H1 (cell line): ENCODE measurements at regions not wholly inside any gene's neighbourhood (a gene's known extent, or its start where the extent isn't known, plus 50 kb on each side); places are given as distances from the start of the nearest gene placed in this dataset.

Experiments used
- CTCF ChIA-PET: fragments of 300-600 bp; sonication (Branson Sonifier 250); formaldehyde crosslinking; loops from one replicate; lab custom pipeline; 2021; ENCODE audit not compliant: partially characterized antibody; lab: Charles Lee
- POLR2A ChIA-PET: fragments of 300-600 bp; sonication (Branson Sonifier 250); formaldehyde crosslinking; loops from one replicate; lab custom pipeline; 2021; ENCODE audit warnings: inconsistent platforms; ENCODE audit not compliant: partially characterized antibody; lab: Charles Lee
- DNase-seq, 2 experiments: peaks; one replicate each; pipeline versions ENCODE4 v3.0.0 to v3.0.0-alpha.2; 2010 to 2022; ENCODE audit warnings: low spot score in 2 of 2, low read depth in 1 of 2, mixed read lengths in 1 of 2
- FAIRE-seq: peaks from 2 replicates; lab custom pipeline; 2011; peaks lifted over from hg19 to GRCh38; lab: Jason Lieb, UNC
- H2AFZ ChIP-seq: 2 replicates; pipeline ENCODE4 v1.8.1; 2012; ENCODE audit warnings: low read length, inconsistent platforms
- H2AK5ac ChIP-seq: 2 replicates; pipeline ENCODE4 v1.6.1; 2013; ENCODE audit warnings: low read depth, low read length
- H2BK120ac ChIP-seq: replicated peaks from 2 replicates; pipeline ENCODE3; 2013; ENCODE audit warnings: low read depth, low read length, inconsistent platforms
- H2BK12ac ChIP-seq: 2 replicates; pipeline ENCODE4 v1.6.1; 2013; ENCODE audit warnings: low read depth, low read length
- H2BK15ac ChIP-seq: 2 replicates; pipeline ENCODE4 v1.6.1; 2013; ENCODE audit warnings: low read length
- H2BK20ac ChIP-seq: 2 replicates; pipeline ENCODE4 v1.6.1; 2013; ENCODE audit warnings: low read length
- H2BK5ac ChIP-seq: 2 replicates; pipeline ENCODE4 v1.6.1; 2013; ENCODE audit warnings: low read depth, low read length
- H3K14ac ChIP-seq: 2 replicates; pipeline ENCODE4 v1.6.1; 2013; ENCODE audit warnings: inconsistent platforms; ENCODE audit not compliant: insufficient read length
- H3K18ac ChIP-seq: 2 replicates; pipeline ENCODE4 v1.6.1; 2013; ENCODE audit warnings: low read length; ENCODE audit errors: extremely low read depth
- H3K23ac ChIP-seq: 2 replicates; pipeline ENCODE4 v1.6.1; 2013; ENCODE audit warnings: inconsistent platforms; ENCODE audit not compliant: insufficient read length
- H3K23me2 ChIP-seq: 2 replicates; pipeline ENCODE4 v1.6.1; 2013; ENCODE audit warnings: low read depth, low read length
- H3K27ac ChIP-seq: 2 replicates; pipeline ENCODE4 v1.6.1; 2011; ENCODE audit warnings: low read depth, low read length, inconsistent platforms
- H3K27me3 ChIP-seq, 4 experiments: replicated peaks in 1 of 4; 1 replicate in 1 of 4; 2 replicates in 3 of 4; pipeline versions ENCODE4 v1.6.1 to v1.8.1; 2011 to 2013; ENCODE audit warnings: low read length in 3 of 4, mild to moderate bottlenecking in 3 of 4, inconsistent platforms in 2 of 4, mixed read lengths in 2 of 4, moderate library complexity in 1 of 4; ENCODE audit not compliant: control insufficient read depth in 3 of 4, insufficient read depth in 3 of 4; ENCODE audit errors: extremely low read depth in 1 of 4
- H3K36me3 ChIP-seq, 4 experiments: 2 replicates each; pipeline versions ENCODE4 v1.6.1 to v1.8.1; 2011 to 2013; ENCODE audit warnings: mild to moderate bottlenecking in 4 of 4, low read length in 3 of 4, moderate library complexity in 2 of 4, control low read depth in 1 of 4, inconsistent platforms in 1 of 4; ENCODE audit not compliant: insufficient read depth in 4 of 4, control insufficient read depth in 2 of 4
- H3K4ac ChIP-seq: replicated peaks from 2 replicates; pipeline ENCODE3; 2013; ENCODE audit warnings: low read length, low read depth, mixed read lengths, inconsistent platforms; ENCODE audit not compliant: insufficient read length
- H3K4me1 ChIP-seq, 4 experiments: replicated peaks in 1 of 4; 1 replicate in 1 of 4; 2 replicates in 3 of 4; pipeline versions ENCODE4 v1.6.1 to v1.8.1; 2011 to 2013; ENCODE audit warnings: low read length in 3 of 4, inconsistent platforms in 2 of 4, mixed read lengths in 1 of 4; ENCODE audit not compliant: insufficient read depth in 4 of 4, control insufficient read depth in 3 of 4
- H3K4me2 ChIP-seq, 2 experiments: 2 replicates each; pipeline versions ENCODE4 v1.6.1 to v1.8.1; 2011 to 2013; ENCODE audit warnings: low read depth in 2 of 2, low read length in 2 of 2, control low read depth in 1 of 2, inconsistent platforms in 1 of 2, mild to moderate bottlenecking in 1 of 2; ENCODE audit not compliant: insufficient read depth in 1 of 2
- H3K4me3 ChIP-seq, 4 experiments: fragments of 200-600, 300-600 bp in 1 of 4; sonication (generic), shearing (Covaris generic), sonication (Bioruptor Twin) in 1 of 4; 2 replicates each; pipeline versions ENCODE4 v1.5.1 to v1.8.1; 2011 to 2016; ENCODE audit warnings: low read length in 4 of 4, low read depth in 3 of 4, control low read depth in 2 of 4, inconsistent platforms in 2 of 4, mild to moderate bottlenecking in 2 of 4, mixed read lengths in 1 of 4, moderate library complexity in 1 of 4; ENCODE audit not compliant: insufficient read depth in 2 of 4; ENCODE audit errors: extremely low read depth in 1 of 4
- H3K56ac ChIP-seq: replicated peaks from 2 replicates; pipeline ENCODE3; 2013; ENCODE audit warnings: low read depth, mild to moderate bottlenecking, mixed read lengths, low read length, inconsistent platforms; ENCODE audit not compliant: insufficient read length
- H3K79me1 ChIP-seq: 2 replicates; pipeline ENCODE4 v1.6.1; 2013; ENCODE audit warnings: low read depth, low read length, control low read depth
- H3K79me2 ChIP-seq, 2 experiments: 2 replicates each; pipeline versions ENCODE4 v1.6.1 to v1.8.1; 2012 to 2013; ENCODE audit warnings: low read length in 2 of 2, mild to moderate bottlenecking in 2 of 2, inconsistent platforms in 1 of 2; ENCODE audit not compliant: insufficient read depth in 2 of 2, control insufficient read depth in 1 of 2
- H3K9ac ChIP-seq, 4 experiments: replicated peaks in 1 of 4; 1 replicate in 1 of 4; 2 replicates in 3 of 4; pipeline versions ENCODE4 v1.6.1 to v1.8.1; 2011 to 2013; ENCODE audit warnings: low read depth in 3 of 4, low read length in 3 of 4, control low read depth in 2 of 4, mild to moderate bottlenecking in 2 of 4, moderate library complexity in 2 of 4, inconsistent platforms in 1 of 4; ENCODE audit errors: extremely low read depth in 1 of 4
- H3K9me3 ChIP-seq, 2 experiments: 2 replicates each; pipeline versions ENCODE4 v1.6.1 to v1.8.1; 2012 to 2013; ENCODE audit warnings: mild to moderate bottlenecking in 2 of 2, moderate library complexity in 2 of 2, control low read depth in 1 of 2, inconsistent platforms in 1 of 2, low read depth in 1 of 2, low read length in 1 of 2, mixed read lengths in 1 of 2; ENCODE audit not compliant: insufficient read depth in 2 of 2
- H4K20me1 ChIP-seq, 2 experiments: replicated peaks in 1 of 2; 2 replicates each; pipeline versions ENCODE3 to v1.8.1; 2011 to 2013; ENCODE audit warnings: inconsistent platforms in 2 of 2, low read length in 2 of 2, mild to moderate bottlenecking in 1 of 2; ENCODE audit not compliant: insufficient read depth in 2 of 2, control insufficient read depth in 1 of 2
- H4K5ac ChIP-seq: 2 replicates; pipeline ENCODE4 v1.6.1; 2013; ENCODE audit warnings: low read length, low read depth, mixed read lengths, inconsistent platforms; ENCODE audit not compliant: insufficient read length
- H4K8ac ChIP-seq: 2 replicates; pipeline ENCODE4 v1.8.0; 2013; ENCODE audit warnings: mild to moderate bottlenecking, moderate library complexity, low read length, inconsistent platforms; ENCODE audit not compliant: insufficient read depth; ENCODE audit errors: extremely low read depth
- H4K91ac ChIP-seq: replicated peaks from 2 replicates; pipeline ENCODE3; 2013; ENCODE audit warnings: low read length, mixed read lengths, inconsistent platforms; ENCODE audit not compliant: insufficient read length
- JUND ChIP-seq: IDR thresholded peaks from 2 replicates; pipeline ENCODE4 v1.6.1; 2011; ENCODE audit warnings: mild to moderate bottlenecking, improper control_type of control experiment, low read length
- RXRA ChIP-seq: IDR thresholded peaks from 2 replicates; pipeline ENCODE4 v1.6.1; 2011; ENCODE audit warnings: low read depth, mild to moderate bottlenecking, low read length, moderate library complexity; ENCODE audit not compliant: insufficient read depth
- TCF12 ChIP-seq: IDR thresholded peaks from 2 replicates; pipeline ENCODE4 v1.6.1; 2011; ENCODE audit warnings: low read depth, mild to moderate bottlenecking, low read length
- WGBS, 2 experiments: shearing (Covaris generic) in 1 of 2; methylation state at CpG; one replicate each; pipeline versions ENCODE4 v1.1.6 to v1.1.7; 2013 to 2015; ENCODE audit warnings: low lambda C conversion rate in 2 of 2, mixed read lengths in 2 of 2, inconsistent platforms in 1 of 2, low coverage in 1 of 2, missing lambda C conversion rate in 1 of 2; ENCODE audit not compliant: insufficient replicate concordance in 2 of 2, insufficient coverage in 1 of 2, insufficient read length in 1 of 2; ENCODE audit errors: extremely low coverage in 1 of 2, missing lambda C conversion rate in 1 of 2; 5-methylcytosine and 5-hydroxymethylcytosine counted together

- Histone ChIP-seq H3K36me3 (no peaks in the 10 kb centered on the region), H3K9ac (no peak overlapping the region), H3K14ac (no peak overlapping the region), H3K4me3 (no peak overlapping the region), H3K27me3 (no peaks in the 10 kb centered on the region), H3K23me2 (no peaks in the 10 kb centered on the region), H4K91ac (no peak overlapping the region), H2BK5ac (no peak overlapping the region), H3K9me3 (no peaks in the 10 kb centered on the region), H3K79me2 (no peaks in the 10 kb centered on the region), H3K23ac (no peak overlapping the region), H3K56ac (no peak overlapping the region), H3K4me1 (peaks cover 0 to 6% (median 3%) of the 10 kb centered on the region in 4 experiments; a peak in 3 of 7 replicates), H3K4ac (no peak overlapping the region), H4K20me1 (no peaks in the 10 kb centered on the region), H3K79me1 (no peaks in the 10 kb centered on the region), H2BK20ac (no peak overlapping the region), H2AK5ac (no peak overlapping the region), H2BK15ac (no peak overlapping the region), H2BK120ac (no peak overlapping the region), H2BK12ac (no peak overlapping the region), H3K18ac (no peak overlapping the region), H2AFZ (no peak overlapping the region), H3K4me2 (no peak overlapping the region), H3K27ac (no peak overlapping the region), H4K8ac (no peak overlapping the region), H4K5ac (no peak overlapping the region)
- CTCF ChIA-PET: interaction anchor here (1.0 to 1.7 kb wide), 2 partner anchors 12 to 15 kb away, joined by 3 to 5 read pairs; no protein-coding TSS in a partner anchor
- DNase-seq (no peak), FAIRE-seq (no peak)
- POLR2A ChIA-PET: interaction anchor here (0.7 to 0.9 kb wide), 2 partner anchors 24 to 433 kb away, joined by 3 to 4 read pairs; no protein-coding TSS in a partner anchor
- 31% methylated on average over 1 of the region's 1 CpG; no CpG with 5 or more reads in 1 of the 2 experiments for WGBS, 2 experiments
- no peak for TF ChIP-seq RXRA
- TF ChIP-seq TCF12: 0 out of 2 replicates have a peak, but pooled peaks have one; percentile 60
- no peak for TF ChIP-seq JUND
Measured at GRCh38 chr5:67831048-67831447, 384.5 kb upstream of the PIK3R1 start.
